Fibroblast of lung (primary cell): ENCODE measurements at regions not wholly inside any gene's neighbourhood (a gene's known extent, or its start where the extent isn't known, plus 50 kb on each side); places are given as distances from the start of the nearest gene placed in this dataset.

ENCODE experiments used
- EZH2 ChIP-seq: IDR thresholded peaks from 2 replicates; pipeline ENCODE4 v1.5.1; 2012; ENCODE audit warnings: low read length, control low read depth, mild to moderate bottlenecking; ENCODE audit errors: missing control alignments
- TF ChIP-seq, protein P1 (sequence below), 2 donors: IDR thresholded peaks in 1 of 2; conservative IDR thresholded peaks in 1 of 2; 1 replicate in 1 of 2; 2 replicates in 1 of 2; pipeline ENCODE4 v1.5.1; 2011 to 2012; ENCODE audit warnings: low read length in 2 of 2, control low read depth in 1 of 2, inconsistent platforms in 1 of 2, low read depth in 1 of 2, mild to moderate bottlenecking in 1 of 2

DNA sequence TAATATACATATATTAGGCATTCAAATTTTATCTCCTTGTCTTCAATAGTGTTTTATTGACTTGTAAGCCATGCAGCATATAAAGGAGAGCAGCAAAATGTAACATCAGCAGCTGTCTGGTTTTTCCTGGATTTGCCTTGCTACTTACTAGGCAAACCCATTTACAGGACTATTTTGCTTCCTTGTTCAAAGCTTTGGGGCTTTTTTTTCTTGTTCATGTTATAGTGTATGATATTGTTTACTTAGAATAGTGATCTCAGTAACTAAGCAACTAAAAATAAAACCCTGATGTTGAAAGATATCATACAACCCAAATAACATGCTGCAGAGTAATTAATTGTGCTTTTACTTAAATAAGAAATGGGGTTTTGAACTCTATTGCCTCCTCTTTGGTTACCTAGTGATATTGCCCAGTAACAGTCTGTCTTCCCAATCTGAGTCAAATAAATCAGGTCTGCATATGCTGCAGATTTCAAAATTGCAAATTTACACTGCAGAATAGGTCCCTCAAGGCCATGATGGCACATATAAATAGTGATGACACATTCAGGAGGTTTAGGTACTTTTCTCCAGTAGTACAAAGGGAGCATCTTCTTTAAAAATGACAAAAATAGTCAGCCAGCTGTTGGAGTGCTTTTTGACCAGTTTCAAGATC lies 578.1 kb upstream of the NECTIN3 start:
- TF ChIP-seq, protein P1, sequence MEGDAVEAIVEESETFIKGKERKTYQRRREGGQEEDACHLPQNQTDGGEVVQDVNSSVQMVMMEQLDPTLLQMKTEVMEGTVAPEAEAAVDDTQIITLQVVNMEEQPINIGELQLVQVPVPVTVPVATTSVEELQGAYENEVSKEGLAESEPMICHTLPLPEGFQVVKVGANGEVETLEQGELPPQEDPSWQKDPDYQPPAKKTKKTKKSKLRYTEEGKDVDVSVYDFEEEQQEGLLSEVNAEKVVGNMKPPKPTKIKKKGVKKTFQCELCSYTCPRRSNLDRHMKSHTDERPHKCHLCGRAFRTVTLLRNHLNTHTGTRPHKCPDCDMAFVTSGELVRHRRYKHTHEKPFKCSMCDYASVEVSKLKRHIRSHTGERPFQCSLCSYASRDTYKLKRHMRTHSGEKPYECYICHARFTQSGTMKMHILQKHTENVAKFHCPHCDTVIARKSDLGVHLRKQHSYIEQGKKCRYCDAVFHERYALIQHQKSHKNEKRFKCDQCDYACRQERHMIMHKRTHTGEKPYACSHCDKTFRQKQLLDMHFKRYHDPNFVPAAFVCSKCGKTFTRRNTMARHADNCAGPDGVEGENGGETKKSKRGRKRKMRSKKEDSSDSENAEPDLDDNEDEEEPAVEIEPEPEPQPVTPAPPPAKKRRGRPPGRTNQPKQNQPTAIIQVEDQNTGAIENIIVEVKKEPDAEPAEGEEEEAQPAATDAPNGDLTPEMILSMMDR (conservative IDR thresholded peaks at IDR 0.05 in 1 of 2, IDR thresholded peaks at IDR 0.05 in 1 of 2; ENCODE audit: low read depth in 1 of 2, low read length in 2 of 2): no peak
- TF ChIP-seq EZH2: no peak
